ENCODE measurements at regions not wholly inside any gene's neighbourhood (a gene's known extent, or its start where the extent isn't known, plus 50 kb on each side); places are given as distances from the start of the nearest gene placed in this dataset.

- no peak for DNase-seq
Observed at GRCh38 chr17:14873996-14874395, 391.1 kb downstream of the PMP22 start.

GRCh38 chr17:14873540-14873939, 391.6 kb downstream of the PMP22 start:
- no peak for DNase-seq

GRCh38 chr17:14871921-14872320, 393.2 kb downstream of the PMP22 start:
- no peak for DNase-seq

GRCh38 chr17:14866266-14866665, 398.9 kb downstream of the PMP22 start:
- DNase-seq, result no peak

GRCh38 chr17:14864127-14864526, 401.0 kb downstream of the PMP22 start:
- DNase-seq, result no peak

- no peak for DNase-seq
Observed at GRCh38 chr17:14859542-14859941, 405.6 kb downstream of the PMP22 start.

- DNase-seq, result no peak
Observed at GRCh38 chr17:14856176-14856575, 408.9 kb downstream of the PMP22 start.

GRCh38 chr17:14854691-14855090, 410.4 kb downstream of the PMP22 start:
- no peak for DNase-seq

- DNase-seq, result no peak
Observed at GRCh38 chr17:14845591-14846281, 419.4 kb downstream of the PMP22 start.

GRCh38 chr17:14843086-14843795, 421.9 kb downstream of the PMP22 start:
- DNase-seq, result no peak

GRCh38 chr17:14840616-14841231, 424.4 kb downstream of the PMP22 start:
- DNase-seq, result no peak

GRCh38 chr17:14838567-14838966, 426.6 kb downstream of the PMP22 start:
- no peak for DNase-seq

- no peak for DNase-seq
Observed at GRCh38 chr17:14833201-14833785, 431.8 kb downstream of the PMP22 start.

- no peak for DNase-seq
Observed at GRCh38 chr17:14831491-14831890, 433.6 kb downstream of the PMP22 start.

- DNase-seq, result no peak
Observed at GRCh38 chr17:14827396-14827919, 437.7 kb downstream of the PMP22 start.

- no peak for DNase-seq
Observed at GRCh38 chr17:14826358-14826757, 438.8 kb downstream of the PMP22 start.

GRCh38 chr17:14818469-14818868, 446.7 kb downstream of the PMP22 start:
- DNase-seq, result no peak

- DNase-seq, result no peak
Observed at GRCh38 chr17:14815079-14815478, 450.0 kb downstream of the PMP22 start.

GRCh38 chr17:14813649-14814370, 451.3 kb downstream of the PMP22 start:
- DNase-seq, result no peak

GRCh38 chr17:14808425-14808824, 456.7 kb downstream of the PMP22 start:
- no peak for DNase-seq

- DNase-seq, result no peak
Observed at GRCh38 chr17:14805348-14805747, 459.8 kb downstream of the PMP22 start.

- no peak for DNase-seq
Observed at GRCh38 chr17:14803826-14804225, 461.3 kb downstream of the PMP22 start.

GRCh38 chr17:14797801-14798200, 467.3 kb downstream of the PMP22 start:
- DNase-seq, result no peak
